IMR-90 (cell line): ENCODE measurements at regions not wholly inside any gene's neighbourhood (a gene's known extent, or its start where the extent isn't known, plus 50 kb on each side); places are given as distances from the start of the nearest gene placed in this dataset.
A peak's percentile ranks its signal among the peaks of the same experiment; 100 is the strongest.

Experiments used
- ATAC-seq: fragments of 200-7000 bp; cut with Tn5 transposase; 2 replicates; pipeline ENCODE4 v1.9.1; 2020; ENCODE audit warnings: low read depth, mild to moderate bottlenecking, moderate library complexity
- BruUV-seq: library from RNA; stranded (reverse); fragments of 400-500 nt; replicated peaks from 2 replicates; lab custom pipeline; 2021; lab: Mats Ljungman, UMichigan
- CTCF ChIA-PET: fragments of 300-600 bp; formaldehyde crosslinking; extraction: SDS; loops from one replicate; lab custom pipeline; 2021; ENCODE audit warnings: antibody characterized with exemption; lab: Yijun Ruan, JAX
- POLR2A ChIA-PET: fragments of 300-600 bp; sonication (Branson Sonifier 250); formaldehyde crosslinking; loops from one replicate; lab custom pipeline; 2022; ENCODE audit warnings: antibody characterized with exemption; ENCODE audit not compliant: unreplicated experiment; lab: Charles Lee
- DNase-seq: peaks from one replicate; pipeline ENCODE4 v3.0.0; 2013
- H2AFZ ChIP-seq: replicated peaks from 2 replicates; pipeline ENCODE3; 2013; ENCODE audit warnings: low read length, mild to moderate bottlenecking; ENCODE audit not compliant: poor library complexity
- H2AK5ac ChIP-seq: 2 replicates; pipeline ENCODE4 v1.6.1; 2013; ENCODE audit warnings: low read depth, low read length, inconsistent platforms
- H2AK9ac ChIP-seq: replicated peaks from 2 replicates; pipeline ENCODE3; 2013; ENCODE audit warnings: mild to moderate bottlenecking, low read depth, low read length, moderate library complexity; ENCODE audit not compliant: poor library complexity
- H2BK120ac ChIP-seq: 2 replicates; pipeline ENCODE4 v1.6.1; 2013; ENCODE audit warnings: low read depth, low read length, inconsistent platforms
- H2BK15ac ChIP-seq: 3 replicates; pipeline ENCODE4 v1.6.1; 2013; ENCODE audit warnings: low read depth, low read length, inconsistent platforms
- H2BK20ac ChIP-seq: 2 replicates; pipeline ENCODE4 v1.6.1; 2013; ENCODE audit warnings: low read depth, mild to moderate bottlenecking, inconsistent platforms, low read length, moderate library complexity
- H2BK5ac ChIP-seq: 2 replicates; pipeline ENCODE4 v1.6.1; 2013; ENCODE audit warnings: mild to moderate bottlenecking, low read depth, low read length, inconsistent platforms; ENCODE audit not compliant: poor library complexity, severe bottlenecking
- H3K14ac ChIP-seq: replicated peaks from 2 replicates; pipeline ENCODE4 v1.6.1; 2013; ENCODE audit warnings: low read depth, low read length, inconsistent platforms
- H3K18ac ChIP-seq: 2 replicates; pipeline ENCODE4 v1.6.1; 2013; ENCODE audit warnings: low read depth, low read length, control low read depth
- H3K23ac ChIP-seq: 2 replicates; pipeline ENCODE4 v1.6.1; 2013; ENCODE audit warnings: low read depth, low read length, inconsistent platforms
- H3K27ac ChIP-seq: 2 replicates; pipeline ENCODE4 v1.5.1; 2013; ENCODE audit warnings: mild to moderate bottlenecking, control low read depth, low read length; ENCODE audit not compliant: insufficient read depth
- H3K27me3 ChIP-seq: 2 replicates; pipeline ENCODE4 v1.6.1; 2013; ENCODE audit warnings: low read length; ENCODE audit not compliant: control insufficient read depth, insufficient read depth
- H3K36me3 ChIP-seq: 2 replicates; pipeline ENCODE4 v1.6.1; 2013; ENCODE audit warnings: low read length, mixed read lengths; ENCODE audit not compliant: control insufficient read depth, insufficient read depth
- H3K4ac ChIP-seq: 2 replicates; pipeline ENCODE4 v1.6.1; 2013; ENCODE audit warnings: low read depth, low read length, inconsistent platforms
- H3K4me1 ChIP-seq: 2 replicates; pipeline ENCODE4 v1.6.1; 2013; ENCODE audit warnings: low read length, mixed read lengths; ENCODE audit not compliant: control insufficient read depth, insufficient read depth
- H3K4me2 ChIP-seq: 2 replicates; pipeline ENCODE4 v1.6.1; 2013; ENCODE audit warnings: low read depth, mild to moderate bottlenecking, control low read depth, low read length, moderate library complexity
- H3K4me3 ChIP-seq: 2 replicates; pipeline ENCODE4 v1.5.1; 2013; ENCODE audit warnings: low read depth, mild to moderate bottlenecking, control low read depth, low read length, moderate library complexity; ENCODE audit not compliant: insufficient read depth
- H3K56ac ChIP-seq: 2 replicates; pipeline ENCODE4 v1.6.1; 2013; ENCODE audit warnings: low read length, inconsistent platforms; ENCODE audit not compliant: insufficient read depth; ENCODE audit errors: extremely low read depth
- H3K79me1 ChIP-seq, 2 experiments: 2 replicates each; pipeline ENCODE4 v1.6.1; 2013; ENCODE audit warnings: low read length in 2 of 2, inconsistent platforms in 1 of 2, low read depth in 1 of 2
- H3K9ac ChIP-seq: 2 replicates; pipeline ENCODE4 v1.6.1; 2013; ENCODE audit warnings: low read depth, low read length, control low read depth
- H3K9me1 ChIP-seq: 2 replicates; pipeline ENCODE4 v1.6.1; 2013; ENCODE audit warnings: low read length, inconsistent platforms; ENCODE audit not compliant: insufficient read depth
- H3K9me3 ChIP-seq: 2 replicates; pipeline ENCODE4 v1.6.1; 2013; ENCODE audit warnings: low read length; ENCODE audit not compliant: control insufficient read depth, insufficient read depth
- H4K20me1 ChIP-seq: 2 replicates; pipeline ENCODE4 v1.6.1; 2013; ENCODE audit warnings: low read length, inconsistent platforms; ENCODE audit not compliant: insufficient read depth
- H4K5ac ChIP-seq: 2 replicates; pipeline ENCODE4 v1.6.1; 2013; ENCODE audit warnings: mild to moderate bottlenecking, low read depth, low read length, control low read depth
- H4K8ac ChIP-seq, 2 experiments: 2 replicates each; pipeline ENCODE4 v1.6.1; 2013; ENCODE audit warnings: low read depth in 2 of 2, low read length in 2 of 2, control low read depth in 1 of 2, inconsistent platforms in 1 of 2
- H4K91ac ChIP-seq: 2 replicates; pipeline ENCODE4 v1.6.1; 2013; ENCODE audit warnings: low read depth, low read length, inconsistent platforms; ENCODE audit not compliant: insufficient read depth
- BHLHE40 ChIP-seq: fragments of 150-350 bp; IDR thresholded peaks from 2 replicates; pipeline ENCODE4 v1.6.1; 2016; ENCODE audit warnings: mild to moderate bottlenecking, low read depth, low read length
- dilution Hi-C: fragments of 300-500 bp; cut with HindIII; formaldehyde crosslinking; loops from one replicate; pipeline ENCODE4 v1.14.3; 2018; ENCODE audit warnings: low sequenced_read_pairs; ENCODE audit not compliant: unreplicated experiment
- in situ Hi-C: fragments of 300-500 bp; cut with MboI; formaldehyde crosslinking; loops from 3 replicates; pipeline ENCODE4 v1.14.3; 2019; ENCODE audit warnings: low sequenced_read_pairs, inconsistent platforms, mixed read lengths
- intact Hi-C: fragments of 100-400 bp; cut with micrococcal nuclease; formaldehyde crosslinking; loops from 2 replicates; pipeline ENCODE4 v1.10.0; 2022

DNA sequence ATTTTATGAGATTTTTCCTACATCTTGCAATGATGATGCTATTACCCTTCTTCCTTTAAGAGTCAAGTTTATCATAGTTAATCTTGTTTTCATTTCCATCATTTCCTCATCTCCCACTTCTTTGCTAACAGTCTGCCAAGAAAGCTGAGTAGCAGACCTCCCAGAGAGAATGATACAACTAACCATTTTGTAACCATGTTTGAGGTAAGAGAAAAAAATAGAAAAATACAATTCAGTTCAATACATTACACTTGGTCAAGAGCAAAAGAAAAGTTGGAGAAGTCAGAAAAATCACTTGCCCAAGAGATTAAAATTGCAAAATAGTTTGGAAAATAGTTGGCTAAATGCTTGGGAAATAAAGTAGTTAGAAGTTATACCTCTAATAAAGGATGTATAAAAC lies 154.4 kb downstream of the ABCA8 start:
- H3K79me1 ChIP-seq, result no peaks in the 10 kb centered on the region
- no peaks in the 10 kb centered on the region for H3K36me3 ChIP-seq
- ChIA-PET POLR2A (no interaction called here), CTCF (no interaction called here)
- H2BK20ac ChIP-seq, result 0 out of 2 replicates have a peak overlapping the region, but pooled peaks have one; percentile 49
- H2AK5ac ChIP-seq, result no peak overlapping the region; the same call in 1 of the 2 replicates
- H2BK15ac ChIP-seq, result no peak overlapping the region
- H2BK5ac ChIP-seq, result no peak overlapping the region
- in situ Hi-C loops (no loop called here), dilution Hi-C loops (no loop called here), intact Hi-C loops (no loop called here)
- no peak overlapping the region for H4K8ac ChIP-seq
- no peak overlapping the region; the same call in 1 of the 2 replicates for H4K91ac ChIP-seq
- no peak overlapping the region for H3K4ac ChIP-seq
- H3K14ac ChIP-seq, result 0 out of 2 replicates have a peak overlapping the region, but pooled peaks have one; percentile 72
- no peak overlapping the region for H4K5ac ChIP-seq
- peak overlapping the region; percentile 51; the same call in 1 of the 2 replicates for H2BK120ac ChIP-seq
- H3K18ac ChIP-seq, result no peak overlapping the region; the same call in 1 of the 2 replicates
- no peak overlapping the region for H2AFZ ChIP-seq
- no peaks in the 10 kb centered on the region for H3K9me3 ChIP-seq
- ATAC-seq (peak; percentile 40), DNase-seq (peak; percentile 57)
- H2AK9ac ChIP-seq, result no peak overlapping the region
- peaks cover 2% of the 10 kb centered on the region; the same call in 1 of the 2 replicates for H3K4me1 ChIP-seq
- H3K23ac ChIP-seq, result peak overlapping the region; percentile 42; the same call in 1 of the 2 replicates
- H3K4me2 ChIP-seq, result no peak overlapping the region; the same call in 1 of the 2 replicates
- no peaks in the 10 kb centered on the region for H3K27me3 ChIP-seq
- H3K4me3 ChIP-seq, result no peak overlapping the region
- H3K9ac ChIP-seq, result no peak overlapping the region
- no peak overlapping the region for H3K56ac ChIP-seq
- no peak for TF ChIP-seq BHLHE40
- BruUV-seq, result no TSS peak
- H4K20me1 ChIP-seq, result no peaks in the 10 kb centered on the region
- no peaks in the 10 kb centered on the region for H3K9me1 ChIP-seq
- no peak overlapping the region for H3K27ac ChIP-seq
